Uterus (tissue), 3 donors: ENCODE measurements at regions not wholly inside any gene's neighbourhood (a gene's known extent, or its start where the extent isn't known, plus 50 kb on each side); places are given as distances from the start of the nearest gene placed in this dataset.

Experiments
- DNase-seq, 2 donors: peaks; one replicate each; pipeline ENCODE4 v3.0.0-alpha.2; 2019 to 2020
- H3K27ac ChIP-seq, 2 donors: fragments of 200-600 bp; sonication (generic); 1 replicate in 1 of 2; 2 replicates in 1 of 2; pipeline ENCODE4 v1.5.1; 2016 to 2018
- H3K27me3 ChIP-seq, 2 donors: fragments of 200-600 bp; sonication (generic); one replicate each; pipeline ENCODE4 v1.5.1; 2018 to 2019; ENCODE audit warnings: control low read depth in 1 of 2
- H3K36me3 ChIP-seq, 2 donors: fragments of 200-600 bp; sonication (generic); one replicate each; pipeline ENCODE4 v1.5.1; 2019; ENCODE audit warnings: control low read depth in 1 of 2
- H3K4me1 ChIP-seq, 2 donors: fragments of 200-600 bp; sonication (generic); one replicate each; pipeline ENCODE4 v1.5.1; 2018 to 2019; ENCODE audit warnings: control low read depth in 1 of 2
- H3K4me3 ChIP-seq, 2 donors: fragments of 200-600 bp; sonication (generic); 1 replicate in 1 of 2; 2 replicates in 1 of 2; pipeline ENCODE4 v1.5.1; 2018 to 2019; ENCODE audit warnings: mild to moderate bottlenecking in 1 of 2
- H3K9me3 ChIP-seq, 2 donors: fragments of 200-600 bp; sonication (generic); one replicate each; pipeline ENCODE4 v1.5.1; 2019; ENCODE audit warnings: control low read depth in 1 of 2
- POLR2A ChIP-seq, 2 donors: fragments of 450-650 bp; IDR thresholded peaks; one replicate each; pipeline ENCODE4 v1.6.1; 2016; ENCODE audit warnings: antibody characterized with exemption in 2 of 2, mild to moderate bottlenecking in 1 of 2, moderate library complexity in 1 of 2
- intact Hi-C: fragments of 100-400 bp; cut with DNase I; formaldehyde crosslinking; loops from one replicate; pipeline ENCODE4 v1.15.1; 2023; ENCODE audit warnings: low total_unique reads
- TF ChIP-seq, protein P1 (sequence below), 4 experiments: fragments of 200-600 bp in 2 of 4; fragments of 450-650 bp in 2 of 4; sonication (generic) in 2 of 4; IDR thresholded peaks; one replicate each; pipeline ENCODE4 v1.5.1; 2016 to 2019; ENCODE audit warnings: antibody characterized with exemption in 4 of 4, mild to moderate bottlenecking in 2 of 4, moderate library complexity in 1 of 4
- donor health status: DM: yes; HTN: yes; CAD: no.

DNA sequence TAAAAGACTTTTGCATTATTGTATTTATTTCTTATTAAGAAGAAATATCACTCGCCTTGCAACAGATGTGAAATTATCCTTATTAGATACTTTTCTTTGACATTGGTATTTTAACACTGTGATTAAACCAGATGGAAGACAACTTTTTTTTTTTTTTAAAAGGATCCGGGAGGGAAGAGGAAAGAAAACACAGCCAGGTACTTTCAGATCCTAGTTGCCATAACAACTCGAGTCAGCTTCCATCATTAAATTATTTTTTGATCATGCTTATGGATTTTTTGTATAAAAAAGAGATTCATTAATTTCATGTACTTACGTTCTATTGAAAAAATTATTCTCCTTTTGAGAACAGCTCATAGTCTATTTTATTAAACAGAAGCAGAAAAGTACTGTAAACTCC is 515.7 kb downstream of the TBC1D4 start:
- H3K36me3 ChIP-seq, result no peaks in the 10 kb centered on the region
- H3K9me3 ChIP-seq, result no peaks in the 10 kb centered on the region
- no peaks in the 10 kb centered on the region for H3K4me1 ChIP-seq
- no peaks in the 10 kb centered on the region for H3K27me3 ChIP-seq
- no peak overlapping the region for H3K27ac ChIP-seq
- TF ChIP-seq POLR2A (IDR thresholded peaks at IDR 0.05), result no peak
- TF ChIP-seq, protein P1, sequence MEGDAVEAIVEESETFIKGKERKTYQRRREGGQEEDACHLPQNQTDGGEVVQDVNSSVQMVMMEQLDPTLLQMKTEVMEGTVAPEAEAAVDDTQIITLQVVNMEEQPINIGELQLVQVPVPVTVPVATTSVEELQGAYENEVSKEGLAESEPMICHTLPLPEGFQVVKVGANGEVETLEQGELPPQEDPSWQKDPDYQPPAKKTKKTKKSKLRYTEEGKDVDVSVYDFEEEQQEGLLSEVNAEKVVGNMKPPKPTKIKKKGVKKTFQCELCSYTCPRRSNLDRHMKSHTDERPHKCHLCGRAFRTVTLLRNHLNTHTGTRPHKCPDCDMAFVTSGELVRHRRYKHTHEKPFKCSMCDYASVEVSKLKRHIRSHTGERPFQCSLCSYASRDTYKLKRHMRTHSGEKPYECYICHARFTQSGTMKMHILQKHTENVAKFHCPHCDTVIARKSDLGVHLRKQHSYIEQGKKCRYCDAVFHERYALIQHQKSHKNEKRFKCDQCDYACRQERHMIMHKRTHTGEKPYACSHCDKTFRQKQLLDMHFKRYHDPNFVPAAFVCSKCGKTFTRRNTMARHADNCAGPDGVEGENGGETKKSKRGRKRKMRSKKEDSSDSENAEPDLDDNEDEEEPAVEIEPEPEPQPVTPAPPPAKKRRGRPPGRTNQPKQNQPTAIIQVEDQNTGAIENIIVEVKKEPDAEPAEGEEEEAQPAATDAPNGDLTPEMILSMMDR (IDR thresholded peaks at IDR 0.05), result no peak
- no peak overlapping the region for H3K4me3 ChIP-seq
- DNase-seq, result no peak
- intact Hi-C loops, result no loop called here

DNA sequence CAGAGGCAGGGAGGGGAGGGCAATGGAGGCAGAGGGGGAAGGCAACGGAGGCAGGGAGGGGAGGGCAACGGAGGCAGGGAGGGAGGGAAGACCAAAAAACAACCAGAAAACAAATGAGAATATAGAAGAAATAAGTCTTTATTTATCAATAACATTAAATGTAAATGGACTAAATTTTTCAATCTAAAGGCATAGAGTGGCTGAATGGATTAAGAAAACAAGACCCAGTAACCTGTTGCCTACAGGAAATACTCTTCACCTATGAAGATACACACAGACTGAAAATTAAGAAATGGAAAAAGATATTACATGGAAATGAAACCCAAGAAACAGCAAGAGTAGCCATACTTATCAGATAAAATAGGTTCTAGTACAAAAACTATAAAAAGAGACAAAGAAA is 536.3 kb downstream of the TBC1D4 start:
- Histone ChIP-seq H3K9me3 (no peaks in the 10 kb centered on the region), H3K27me3 (no peaks in the 10 kb centered on the region), H3K4me3 (no peak overlapping the region), H3K36me3 (no peaks in the 10 kb centered on the region), H3K4me1 (no peaks in the 10 kb centered on the region), H3K27ac (no peak overlapping the region)
- TF ChIP-seq POLR2A (IDR thresholded peaks at IDR 0.05), result no peak
- TF ChIP-seq, protein P1 (IDR thresholded peaks at IDR 0.05), result no peak
- DNase-seq, result no peak
- intact Hi-C loops, result no loop called here

DNA sequence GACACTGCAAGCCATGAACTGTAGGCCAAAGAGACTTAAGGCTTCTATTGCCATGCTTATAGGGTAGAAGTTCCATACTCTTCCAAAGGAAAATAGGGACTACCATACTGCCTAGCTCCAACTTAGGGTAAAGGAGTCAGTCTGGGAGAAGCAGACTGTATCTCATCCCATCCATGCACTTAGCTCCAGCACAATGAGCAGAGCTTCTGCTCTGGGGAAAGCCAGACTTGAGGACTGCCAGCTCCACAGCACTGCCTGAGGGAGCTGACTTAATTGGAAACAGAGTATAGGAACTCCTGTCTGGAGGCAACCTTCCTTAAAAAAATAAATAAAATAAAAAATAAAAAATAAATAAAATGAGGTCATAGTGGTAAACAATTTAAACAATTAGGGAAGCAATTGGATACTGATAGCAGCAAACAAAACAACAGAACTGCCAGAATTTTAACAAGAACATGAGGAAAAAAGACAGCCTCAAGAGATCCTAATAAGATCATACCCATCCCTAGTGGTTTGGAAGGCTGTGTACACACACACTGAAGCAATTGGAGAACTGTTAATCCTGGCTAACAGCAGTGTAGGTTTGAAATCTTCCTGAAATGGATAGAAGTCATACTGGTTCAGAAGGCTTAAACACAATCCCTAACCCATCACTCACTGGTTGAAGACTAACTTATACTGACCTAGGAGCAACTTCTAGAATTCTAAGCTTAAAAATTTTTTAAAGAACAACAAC is 550.1 kb downstream of the TBC1D4 start:
- no peak for DNase-seq
- H3K36me3 ChIP-seq, result no peaks in the 10 kb centered on the region
- TF ChIP-seq, protein P1 (IDR thresholded peaks at IDR 0.05), result no peak
- TF ChIP-seq POLR2A (IDR thresholded peaks at IDR 0.05), result no peak
- intact Hi-C loops, result no loop called here
- H3K9me3 ChIP-seq, result no peaks in the 10 kb centered on the region
- no peaks in the 10 kb centered on the region for H3K4me1 ChIP-seq
- no peaks in the 10 kb centered on the region for H3K27me3 ChIP-seq
- no peak overlapping the region for H3K4me3 ChIP-seq
- H3K27ac ChIP-seq, result no peak overlapping the region

DNA sequence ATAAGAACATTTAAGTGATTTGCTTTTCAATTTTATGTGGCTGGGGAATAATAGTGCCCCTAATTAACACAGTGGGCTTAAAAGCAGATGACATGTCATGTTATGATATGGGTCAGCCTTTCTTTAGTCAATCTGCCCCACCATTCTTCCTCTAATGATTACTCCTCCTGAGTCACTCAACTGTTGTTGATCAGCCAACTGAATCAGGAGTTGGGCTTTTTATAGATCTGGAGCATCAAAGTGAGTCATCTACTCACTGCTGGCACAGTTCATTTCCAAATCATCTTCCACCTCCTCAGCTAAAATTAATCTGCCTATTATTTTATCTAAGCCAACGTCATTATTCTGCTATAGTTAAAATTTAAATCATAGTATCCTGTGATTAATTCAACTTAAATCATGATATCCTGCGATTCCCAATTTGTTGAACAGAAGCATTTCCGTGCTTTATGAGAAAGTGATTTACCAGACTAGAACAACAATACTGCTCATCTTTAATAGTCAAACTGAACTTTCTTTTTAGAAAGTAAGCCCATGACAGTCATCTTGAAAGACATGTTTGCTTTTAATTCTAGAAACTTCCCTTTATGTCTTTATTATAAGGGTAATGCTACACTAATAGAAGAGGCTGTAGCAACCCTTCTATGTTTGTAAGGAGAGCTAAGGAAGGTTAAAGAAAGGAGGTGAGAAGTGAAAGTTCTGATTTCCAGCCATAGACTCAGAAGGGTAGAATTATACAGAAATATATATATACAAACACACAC is 551.4 kb downstream of the TBC1D4 start:
- no peak for DNase-seq
- intact Hi-C loops, result no loop called here
- no peak for TF ChIP-seq POLR2A (IDR thresholded peaks at IDR 0.05)
- TF ChIP-seq, protein P1 (IDR thresholded peaks at IDR 0.05), result no peak
- Histone ChIP-seq H3K27me3 (no peaks in the 10 kb centered on the region), H3K4me1 (no peaks in the 10 kb centered on the region), H3K27ac (no peak overlapping the region), H3K4me3 (no peak overlapping the region), H3K9me3 (no peaks in the 10 kb centered on the region), H3K36me3 (no peaks in the 10 kb centered on the region)

GRCh38 chr13:74929436-74929835 is 552.5 kb downstream of the TBC1D4 start:
- Histone ChIP-seq H3K9me3 (no peaks in the 10 kb centered on the region), H3K4me1 (no peaks in the 10 kb centered on the region), H3K27me3 (no peaks in the 10 kb centered on the region), H3K36me3 (no peaks in the 10 kb centered on the region), H3K4me3 (no peak overlapping the region), H3K27ac (no peak overlapping the region)
- TF ChIP-seq, protein P1 (IDR thresholded peaks at IDR 0.05), result no peak
- no peak for TF ChIP-seq POLR2A (IDR thresholded peaks at IDR 0.05)
- intact Hi-C loops, result no loop called here
- DNase-seq, result no peak
